ENCODE measurements at regions not wholly inside any gene's neighbourhood (a gene's known extent, or its start where the extent isn't known, plus 50 kb on each side); places are given as distances from the start of the nearest gene placed in this dataset.

DNA sequence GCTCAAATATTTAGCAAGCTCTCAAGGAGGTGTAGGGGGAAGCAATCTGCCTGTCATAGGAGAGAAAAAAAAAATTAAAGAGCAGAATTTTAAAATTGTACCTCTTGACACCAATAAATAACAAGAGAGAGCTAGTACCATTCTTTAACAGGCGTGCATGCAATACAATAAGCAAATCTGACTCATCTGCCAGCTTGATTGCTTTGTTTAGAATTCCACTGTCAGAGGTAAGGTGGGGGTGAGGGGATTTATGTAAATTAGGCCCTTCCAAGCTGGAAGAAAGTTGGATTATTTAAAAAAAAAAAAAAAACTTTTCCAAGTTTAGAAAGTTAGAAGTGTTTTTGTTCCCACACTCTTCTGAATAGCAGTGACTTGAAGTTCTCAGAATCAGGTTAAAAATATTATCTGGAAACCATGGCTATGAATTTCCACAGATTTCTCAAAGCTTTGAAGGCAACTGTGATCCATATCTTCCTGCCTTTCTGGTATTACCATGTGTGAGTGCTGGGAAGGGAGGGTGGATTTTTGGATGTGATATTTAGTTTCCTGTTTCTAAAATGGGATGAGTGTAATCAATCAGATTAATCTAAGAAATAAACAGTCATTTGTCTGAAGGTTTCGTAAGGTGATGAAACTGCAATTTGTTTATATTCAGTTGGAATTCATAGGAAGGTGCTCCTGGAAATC is 477.5 kb downstream of the TLE4 start:
- TF ChIP-seq POLR2AphosphoS5 (IDR thresholded peaks at IDR 0.05; ENCODE audit: low read depth, low read length) (no peak), SIN3A (IDR thresholded peaks at IDR 0.05; ENCODE audit: borderline replicate concordance, insufficient read depth, low read length) (no peak)

DNA sequence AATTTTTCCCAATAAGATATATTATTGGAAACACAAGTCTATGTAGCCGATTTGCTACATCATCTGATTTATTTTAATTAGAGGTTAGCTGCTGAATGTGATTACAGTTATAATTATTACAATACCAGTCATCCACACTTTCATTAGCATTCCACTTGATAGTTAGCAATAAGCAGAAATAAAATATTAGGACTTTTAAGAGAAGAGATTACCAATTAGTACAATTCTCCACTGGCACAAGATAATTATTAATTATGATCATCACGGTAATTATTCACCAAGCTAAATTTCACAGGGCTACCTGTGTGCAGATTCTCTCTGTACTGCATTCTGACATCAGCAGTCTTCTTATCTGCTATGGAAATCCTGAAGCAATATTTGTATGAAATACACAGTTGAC is 474.7 kb downstream of the TLE4 start:
- TF ChIP-seq POLR2AphosphoS5 (IDR thresholded peaks at IDR 0.05; ENCODE audit: low read depth, low read length) (no peak), TAF1 (IDR thresholded peaks at IDR 0.05; ENCODE audit: borderline replicate concordance, insufficient read depth, low read length) (no peak), FOXP2 (optimal IDR thresholded peaks at IDR 0.05; ENCODE audit: borderline replicate concordance, extremely low read depth, extremely low read length, insufficient read depth) (no peak), SIN3A (IDR thresholded peaks at IDR 0.05; ENCODE audit: borderline replicate concordance, insufficient read depth, low read length) (no peak)
- TF ChIP-seq, protein P1, sequence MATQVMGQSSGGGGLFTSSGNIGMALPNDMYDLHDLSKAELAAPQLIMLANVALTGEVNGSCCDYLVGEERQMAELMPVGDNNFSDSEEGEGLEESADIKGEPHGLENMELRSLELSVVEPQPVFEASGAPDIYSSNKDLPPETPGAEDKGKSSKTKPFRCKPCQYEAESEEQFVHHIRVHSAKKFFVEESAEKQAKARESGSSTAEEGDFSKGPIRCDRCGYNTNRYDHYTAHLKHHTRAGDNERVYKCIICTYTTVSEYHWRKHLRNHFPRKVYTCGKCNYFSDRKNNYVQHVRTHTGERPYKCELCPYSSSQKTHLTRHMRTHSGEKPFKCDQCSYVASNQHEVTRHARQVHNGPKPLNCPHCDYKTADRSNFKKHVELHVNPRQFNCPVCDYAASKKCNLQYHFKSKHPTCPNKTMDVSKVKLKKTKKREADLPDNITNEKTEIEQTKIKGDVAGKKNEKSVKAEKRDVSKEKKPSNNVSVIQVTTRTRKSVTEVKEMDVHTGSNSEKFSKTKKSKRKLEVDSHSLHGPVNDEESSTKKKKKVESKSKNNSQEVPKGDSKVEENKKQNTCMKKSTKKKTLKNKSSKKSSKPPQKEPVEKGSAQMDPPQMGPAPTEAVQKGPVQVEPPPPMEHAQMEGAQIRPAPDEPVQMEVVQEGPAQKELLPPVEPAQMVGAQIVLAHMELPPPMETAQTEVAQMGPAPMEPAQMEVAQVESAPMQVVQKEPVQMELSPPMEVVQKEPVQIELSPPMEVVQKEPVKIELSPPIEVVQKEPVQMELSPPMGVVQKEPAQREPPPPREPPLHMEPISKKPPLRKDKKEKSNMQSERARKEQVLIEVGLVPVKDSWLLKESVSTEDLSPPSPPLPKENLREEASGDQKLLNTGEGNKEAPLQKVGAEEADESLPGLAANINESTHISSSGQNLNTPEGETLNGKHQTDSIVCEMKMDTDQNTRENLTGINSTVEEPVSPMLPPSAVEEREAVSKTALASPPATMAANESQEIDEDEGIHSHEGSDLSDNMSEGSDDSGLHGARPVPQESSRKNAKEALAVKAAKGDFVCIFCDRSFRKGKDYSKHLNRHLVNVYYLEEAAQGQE (IDR thresholded peaks at IDR 0.05; ENCODE audit: insufficient read depth in 1 of 2, low read depth in 2 of 2, low read length in 2 of 2): no peak

DNA sequence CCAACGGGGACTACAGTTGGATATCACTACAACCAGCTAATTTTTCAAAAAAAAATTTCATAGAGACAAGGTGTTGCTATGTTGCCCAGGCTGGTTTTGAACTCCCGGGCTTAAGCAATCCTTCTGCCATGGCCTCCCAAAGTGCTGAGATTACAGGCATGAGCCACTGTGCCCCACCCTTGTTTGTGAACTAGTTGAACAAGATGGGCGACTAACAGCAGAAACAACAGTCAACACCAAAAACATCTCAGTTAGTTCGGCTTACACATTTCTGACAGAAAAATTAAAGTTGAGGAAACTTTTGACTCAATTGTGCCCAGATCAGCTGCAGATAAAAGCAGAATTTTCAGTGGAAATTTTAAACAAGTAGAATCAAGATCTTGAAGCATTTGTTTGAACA is 470.1 kb downstream of the TLE4 start:
- no peak for TF ChIP-seq FOXP2 (optimal IDR thresholded peaks at IDR 0.05; ENCODE audit: borderline replicate concordance, extremely low read depth, extremely low read length, insufficient read depth)
- no peak for TF ChIP-seq POLR2AphosphoS5 (IDR thresholded peaks at IDR 0.05; ENCODE audit: low read depth, low read length)
- TF ChIP-seq TAF1 (IDR thresholded peaks at IDR 0.05; ENCODE audit: borderline replicate concordance, insufficient read depth, low read length): no peak
- TF ChIP-seq, protein P1 (IDR thresholded peaks at IDR 0.05; ENCODE audit: insufficient read depth in 1 of 2, low read depth in 2 of 2, low read length in 2 of 2): no peak
- no peak for TF ChIP-seq SIN3A (IDR thresholded peaks at IDR 0.05; ENCODE audit: borderline replicate concordance, insufficient read depth, low read length)

DNA sequence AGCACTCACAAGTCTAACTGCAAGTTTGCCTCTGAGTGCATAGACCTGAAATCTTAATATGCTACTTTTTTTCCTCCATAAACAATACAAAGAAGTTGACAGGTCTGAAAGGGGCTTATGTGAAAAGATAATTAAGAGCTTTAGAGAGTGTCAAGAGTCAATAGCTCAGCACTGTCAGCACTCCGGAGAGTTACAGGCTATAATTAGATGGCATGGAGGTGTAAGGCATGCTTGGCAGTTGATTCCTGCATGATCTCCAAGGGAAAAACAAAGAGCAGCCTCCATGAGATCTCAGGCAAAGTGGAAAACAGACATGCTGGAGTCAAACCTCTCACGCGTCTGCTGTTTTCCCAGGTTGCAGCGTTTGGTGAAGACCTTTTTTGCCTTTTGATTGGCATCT is 468.7 kb downstream of the TLE4 start:
- TF ChIP-seq SIN3A (IDR thresholded peaks at IDR 0.05; ENCODE audit: borderline replicate concordance, insufficient read depth, low read length): no peak
- no peak for TF ChIP-seq FOXP2 (optimal IDR thresholded peaks at IDR 0.05; ENCODE audit: borderline replicate concordance, extremely low read depth, extremely low read length, insufficient read depth)
- no peak for TF ChIP-seq POLR2AphosphoS5 (IDR thresholded peaks at IDR 0.05; ENCODE audit: low read depth, low read length)

DNA sequence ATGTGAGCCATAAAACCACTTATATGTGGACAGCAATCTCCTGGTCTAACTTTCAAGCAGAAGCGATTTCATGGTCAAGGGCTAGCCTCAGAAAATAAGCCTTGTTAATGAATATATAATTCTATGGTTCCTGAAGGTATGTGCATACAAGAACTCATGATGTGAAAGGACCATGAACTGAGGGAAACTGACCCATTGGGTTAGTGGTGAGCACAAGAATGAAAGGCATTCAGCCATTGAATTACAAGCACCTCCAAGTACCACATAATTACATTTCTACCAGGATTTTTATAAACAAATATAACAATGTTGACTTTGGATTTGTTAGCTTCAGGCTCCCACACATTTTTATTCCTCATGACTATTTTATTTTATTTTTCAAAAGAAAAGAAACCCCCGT is 459.0 kb downstream of the TLE4 start:
- TF ChIP-seq SIN3A (IDR thresholded peaks at IDR 0.05; ENCODE audit: borderline replicate concordance, insufficient read depth, low read length): no peak
- no peak for TF ChIP-seq TAF1 (IDR thresholded peaks at IDR 0.05; ENCODE audit: borderline replicate concordance, insufficient read depth, low read length)
- TF ChIP-seq FOXP2 (optimal IDR thresholded peaks at IDR 0.05; ENCODE audit: borderline replicate concordance, extremely low read depth, extremely low read length, insufficient read depth): no peak
- TF ChIP-seq, protein P1 (IDR thresholded peaks at IDR 0.05; ENCODE audit: insufficient read depth in 1 of 2, low read depth in 2 of 2, low read length in 2 of 2): no peak
- no peak for TF ChIP-seq POLR2AphosphoS5 (IDR thresholded peaks at IDR 0.05; ENCODE audit: low read depth, low read length)

DNA sequence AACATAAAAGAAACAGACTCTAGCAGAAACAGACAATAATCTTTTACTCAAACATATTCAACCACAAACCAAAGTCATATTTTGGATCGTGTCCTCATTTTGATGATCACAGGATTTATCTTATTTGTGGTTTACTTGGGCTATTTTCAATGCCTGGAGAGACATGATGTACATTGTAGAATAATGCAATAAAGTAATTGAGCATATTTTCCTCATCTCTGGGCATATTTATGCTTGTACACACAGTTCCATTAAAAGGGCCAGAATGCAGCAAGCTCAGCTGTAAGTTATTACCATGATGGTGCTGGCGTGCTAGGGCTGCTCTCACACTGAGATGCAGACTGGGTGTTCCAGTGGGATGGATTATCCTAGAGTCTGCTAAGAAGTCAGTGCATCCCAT is 456.7 kb downstream of the TLE4 start:
- TF ChIP-seq TAF1 (IDR thresholded peaks at IDR 0.05; ENCODE audit: borderline replicate concordance, insufficient read depth, low read length): no peak
